B cell (primary cell): ENCODE measurements at regions not wholly inside any gene's neighbourhood (a gene's known extent, or its start where the extent isn't known, plus 50 kb on each side); places are given as distances from the start of the nearest gene placed in this dataset.

Experiments used
- ATAC-seq: fragments of 200-7000 bp; cut with Tn5 transposase; one replicate; pipeline ENCODE4 v1.10.0; 2021; ENCODE audit warnings: low read depth, mild to moderate bottlenecking, moderate number of reproducible peaks, moderate library complexity
- CTCF ChIA-PET: fragments of 350-600 bp; sonication (Branson Sonifier 250); formaldehyde crosslinking; loops from one replicate; lab custom pipeline; 2021; ENCODE audit warnings: antibody characterized with exemption, inconsistent platforms; lab: Charles Lee
- POLR2A ChIA-PET: fragments of 350-600 bp; sonication (Branson Sonifier 250); formaldehyde crosslinking; loops from one replicate; lab custom pipeline; 2021; ENCODE audit warnings: antibody characterized with exemption; lab: Charles Lee
- DNase-seq: peaks from one replicate; pipeline ENCODE4 v3.0.0; 2013
- H2AFZ ChIP-seq: 2 replicates; pipeline ENCODE4 v1.6.1; 2012; ENCODE audit warnings: mild to moderate bottlenecking, low read depth, low read length; ENCODE audit not compliant: insufficient read depth, poor library complexity, severe bottlenecking
- H3K27ac ChIP-seq, 2 donors: 1 replicate in 1 of 2; 2 replicates in 1 of 2; pipeline ENCODE4 v1.5.1; 2012 to 2013; ENCODE audit warnings: low read length in 2 of 2, mild to moderate bottlenecking in 2 of 2, moderate library complexity in 1 of 2
- H3K27me3 ChIP-seq, 4 experiments: fragments of 200-600 bp in 1 of 4; sonication (generic) in 1 of 4; replicated peaks in 1 of 4; 1 replicate in 2 of 4; 2 replicates in 2 of 4; pipeline versions ENCODE4 v1.6.1 to v1.7.0; 2013 to 2016; ENCODE audit warnings: low read length in 3 of 4, mild to moderate bottlenecking in 2 of 4, mixed read lengths in 1 of 4, moderate library complexity in 1 of 4; ENCODE audit not compliant: insufficient read depth in 4 of 4, control insufficient read depth in 3 of 4; ENCODE audit errors: control extremely low read depth in 1 of 4
- H3K36me3 ChIP-seq, 2 experiments: replicated peaks in 1 of 2; 1 replicate in 1 of 2; 2 replicates in 1 of 2; pipeline versions ENCODE4 v1.6.1 to v1.7.1; 2013; ENCODE audit warnings: low read length in 1 of 2; ENCODE audit not compliant: insufficient read depth in 2 of 2, control insufficient read depth in 1 of 2; ENCODE audit errors: control extremely low read depth in 1 of 2, extremely low read depth in 1 of 2
- H3K4me1 ChIP-seq, 2 donors: fragments of 200-600 bp in 1 of 2; sonication (generic) in 1 of 2; 1 replicate in 1 of 2; 2 replicates in 1 of 2; pipeline versions ENCODE4 v1.5.1 to v1.6.1; 2013 to 2017; ENCODE audit warnings: low read length in 2 of 2; ENCODE audit not compliant: control insufficient read depth in 2 of 2, insufficient read depth in 2 of 2
- H3K4me2 ChIP-seq: replicated peaks from 2 replicates; pipeline ENCODE3; 2012; ENCODE audit warnings: mild to moderate bottlenecking, low read depth, low read length; ENCODE audit not compliant: poor library complexity, severe bottlenecking
- H3K4me3 ChIP-seq, 5 experiments: fragments of 200-600 bp in 1 of 5; sonication (generic) in 1 of 5; 1 replicate in 3 of 5; 2 replicates in 2 of 5; pipeline versions ENCODE4 v1.5.1 to v1.7.0; 2011 to 2016; ENCODE audit warnings: low read length in 4 of 5, mild to moderate bottlenecking in 4 of 5, low read depth in 2 of 5, control low read depth in 1 of 5, moderate library complexity in 1 of 5; ENCODE audit not compliant: insufficient read depth in 1 of 5; ENCODE audit errors: control extremely low read depth in 1 of 5, extremely low read depth in 1 of 5
- H3K79me2 ChIP-seq: fragments of 200-600 bp; sonication (generic); one replicate; pipeline ENCODE4 v1.6.0; 2016; ENCODE audit warnings: low read length; ENCODE audit not compliant: control insufficient read depth, insufficient read depth
- H3K9ac ChIP-seq: fragments of 200-600 bp; sonication (generic); 2 replicates; pipeline ENCODE4 v1.6.1; 2017; ENCODE audit warnings: mild to moderate bottlenecking, low read length, moderate library complexity
- H3K9me3 ChIP-seq, 3 donors: one replicate each; pipeline versions ENCODE4 v1.6.1 to v1.7.1; 2013; ENCODE audit warnings: low read length in 2 of 3; ENCODE audit not compliant: control insufficient read depth in 2 of 3, insufficient read depth in 1 of 3; ENCODE audit errors: control extremely low read depth in 1 of 3
- H4K20me1 ChIP-seq: 2 replicates; pipeline ENCODE4 v1.6.0; 2012; ENCODE audit warnings: mild to moderate bottlenecking, low read length; ENCODE audit not compliant: insufficient read depth, control insufficient read depth, poor library complexity, severe bottlenecking
- H3K27ac Mint-ChIP-seq: one replicate; pipeline ENCODE4 v1.8.0; 2021; ENCODE audit warnings: mixed read lengths
- H3K27me3 Mint-ChIP-seq: one replicate; pipeline ENCODE4 v1.8.0; 2021; ENCODE audit warnings: mixed read lengths
- H3K4me1 Mint-ChIP-seq: one replicate; pipeline ENCODE4 v1.8.0; 2021; ENCODE audit warnings: mixed read lengths
- H3K4me3 Mint-ChIP-seq: one replicate; pipeline ENCODE4 v1.8.0; 2021; ENCODE audit warnings: mixed read lengths
- H3K9me3 Mint-ChIP-seq: one replicate; pipeline ENCODE4 v1.8.0; 2022; ENCODE audit warnings: mixed read lengths; ENCODE audit not compliant: insufficient read depth
- CTCF ChIP-seq: fragments of 200-600 bp; IDR thresholded peaks from one replicate; pipeline ENCODE4 v1.8.0; 2022; ENCODE audit warnings: antibody characterized with exemption, mild to moderate bottlenecking
- EZH2 ChIP-seq: IDR thresholded peaks from 2 replicates; pipeline ENCODE4 v1.6.1; 2012; ENCODE audit warnings: borderline replicate concordance, low read depth, mild to moderate bottlenecking, moderate library complexity, low read length; ENCODE audit not compliant: insufficient read depth, poor library complexity, severe bottlenecking
- WGBS: methylation state at CpG from one replicate; pipeline ENCODE4 v1.1.5; 2013; ENCODE audit warnings: missing lambda C conversion rate; ENCODE audit not compliant: insufficient coverage; 5-methylcytosine and 5-hydroxymethylcytosine counted together
- intact Hi-C: fragments of 100-400 bp; cut with micrococcal nuclease; formaldehyde crosslinking; loops from one replicate; pipeline ENCODE4 v1.10.0; 2022

GRCh38 chr18:42586601-42587000 is 528.9 kb downstream of the RIT2 start:
- Mint-ChIP-seq H3K27ac (no peak overlapping the region), H3K9me3 (peaks cover 2% of the 10 kb centered on the region), H3K4me3 (no peak overlapping the region), H3K4me1 (no peaks in the 10 kb centered on the region), H3K27me3 (no peaks in the 10 kb centered on the region)
- Histone ChIP-seq H3K9me3 (peaks cover 0 to 2% (median 0%) of the 10 kb centered on the region in 3 donors), H4K20me1 (no peaks in the 10 kb centered on the region), H3K4me3 (no peak overlapping the region), H3K36me3 (no peaks in the 10 kb centered on the region), H3K4me1 (no peaks in the 10 kb centered on the region), H3K4me2 (no peak overlapping the region), H2AFZ (no peak overlapping the region), H3K27ac (no peak overlapping the region), H3K79me2 (no peaks in the 10 kb centered on the region), H3K27me3 (no peaks in the 10 kb centered on the region), H3K9ac (no peak overlapping the region)
- intact Hi-C loops = no loop called here
- no peak for DNase-seq
- no peak for ATAC-seq
- ChIA-PET CTCF (no interaction called here), POLR2A (no interaction called here)
- TF ChIP-seq EZH2 (no peak), CTCF (no peak)
- 83% methylated on average over 2 of the region's 2 CpGs for WGBS

GRCh38 chr18:42588786-42589185 is 526.7 kb downstream of the RIT2 start:
- Histone ChIP-seq H2AFZ (no peak overlapping the region), H3K4me1 (no peaks in the 10 kb centered on the region), H3K79me2 (no peaks in the 10 kb centered on the region), H3K27ac (no peak overlapping the region), H3K36me3 (no peaks in the 10 kb centered on the region), H3K4me2 (no peak overlapping the region), H3K9ac (no peak overlapping the region), H3K4me3 (no peak overlapping the region), H4K20me1 (no peaks in the 10 kb centered on the region), H3K9me3 (peaks cover 0 to 1% (median 0%) of the 10 kb centered on the region in 3 donors), H3K27me3 (no peaks in the 10 kb centered on the region)
- Mint-ChIP-seq H3K4me3 (no peak overlapping the region), H3K27me3 (no peaks in the 10 kb centered on the region), H3K4me1 (no peaks in the 10 kb centered on the region), H3K9me3 (peaks cover 2% of the 10 kb centered on the region), H3K27ac (no peak overlapping the region)
- WGBS = no CpG with 5 or more reads among the region's 3 CpGs
- ATAC-seq (no peak), DNase-seq (no peak)
- TF ChIP-seq EZH2 (no peak), CTCF (no peak)
- intact Hi-C loops = no loop called here
- POLR2A ChIA-PET = no interaction called here
- CTCF ChIA-PET = no interaction called here
